Karpas-422 (cell line): ENCODE measurements at regions not wholly inside any gene's neighbourhood (a gene's known extent, or its start where the extent isn't known, plus 50 kb on each side); places are given as distances from the start of the nearest gene placed in this dataset.

ENCODE experiments used
- DNase-seq: peaks from one replicate; pipeline ENCODE4 v3.0.0-alpha.2; 2015
- H2AFZ ChIP-seq: fragments of 200-600 bp; sonication (generic); 2 replicates; pipeline ENCODE4 v1.6.1; 2014; ENCODE audit warnings: antibody characterized with exemption, low read length, mixed read lengths
- H3K27ac ChIP-seq: fragments of 200-600 bp; sonication (generic); 2 replicates; pipeline ENCODE4 v1.5.1; 2014; ENCODE audit warnings: mild to moderate bottlenecking, low read length, moderate library complexity
- H3K27me3 ChIP-seq: fragments of 200-600 bp; sonication (generic); 2 replicates; pipeline ENCODE4 v1.6.1; 2014; ENCODE audit warnings: low read length, mixed read lengths
- H3K36me3 ChIP-seq: fragments of 200-600 bp; sonication (generic); 2 replicates; pipeline ENCODE4 v1.6.1; 2014; ENCODE audit warnings: low read length, mixed read lengths; ENCODE audit not compliant: insufficient read depth
- H3K4me1 ChIP-seq: fragments of 200-600 bp; sonication (generic); 2 replicates; pipeline ENCODE4 v1.6.1; 2014; ENCODE audit warnings: mild to moderate bottlenecking, low read length, mixed read lengths
- H3K4me2 ChIP-seq: fragments of 200-600 bp; sonication (generic); 2 replicates; pipeline ENCODE4 v1.6.1; 2014; ENCODE audit warnings: low read length, low read depth, mild to moderate bottlenecking; ENCODE audit not compliant: poor library complexity, severe bottlenecking
- H3K4me3 ChIP-seq: fragments of 200-600 bp; sonication (generic); 2 replicates; pipeline ENCODE4 v1.5.1; 2014; ENCODE audit warnings: mild to moderate bottlenecking, antibody characterized with exemption, low read length, mixed read lengths
- H3K79me2 ChIP-seq: fragments of 200-600 bp; sonication (generic); 2 replicates; pipeline ENCODE4 v1.6.1; 2014; ENCODE audit warnings: mild to moderate bottlenecking, low read length, mixed read lengths
- H3K9ac ChIP-seq: fragments of 200-600 bp; sonication (generic); 2 replicates; pipeline ENCODE4 v1.6.0; 2014; ENCODE audit warnings: low read length
- H3K9me2 ChIP-seq: fragments of 200-600 bp; sonication (generic), shearing (Covaris generic); replicated peaks from 2 replicates; pipeline ENCODE4 v1.6.0; 2014; ENCODE audit warnings: mild to moderate bottlenecking, low read length, moderate library complexity; ENCODE audit not compliant: insufficient read depth
- H3K9me3 ChIP-seq: fragments of 300-700, 200-600 bp; sonication (generic); 2 replicates; pipeline ENCODE4 v1.6.1; 2014; ENCODE audit warnings: low read length, mixed read lengths
- H4K20me1 ChIP-seq: fragments of 200-600 bp; sonication (generic); 2 replicates; pipeline ENCODE4 v1.6.1; 2014; ENCODE audit warnings: mild to moderate bottlenecking, antibody characterized with exemption, low read length, low read depth; ENCODE audit not compliant: insufficient read depth

DNA sequence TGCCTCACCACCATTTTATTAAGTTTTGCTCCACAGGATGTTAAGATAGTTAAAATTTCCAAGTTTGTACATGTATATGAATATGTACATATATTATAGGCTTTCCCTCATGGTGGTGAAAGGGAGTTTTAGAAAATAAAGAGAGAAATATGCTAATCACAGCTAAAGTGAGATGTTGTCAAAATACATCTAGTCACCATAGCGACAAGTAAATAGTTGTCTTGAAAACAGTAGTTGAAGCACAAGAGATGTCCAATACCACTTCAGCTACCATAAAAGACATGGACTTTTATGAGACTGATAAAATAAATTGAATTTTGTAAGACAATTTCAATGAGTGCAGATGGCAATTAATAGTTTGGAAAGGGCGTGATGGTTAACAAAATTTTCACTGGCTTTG, 1600.0 kb downstream of the BRINP3 start:
- Histone ChIP-seq H3K36me3 (no peaks in the 10 kb centered on the region), H3K27ac (no peak overlapping the region), H2AFZ (no peak overlapping the region), H3K9me3 (peaks cover 35% of the 10 kb centered on the region), H3K9me2 (no peaks in the 10 kb centered on the region), H3K9ac (no peak overlapping the region), H3K79me2 (no peaks in the 10 kb centered on the region), H3K27me3 (no peaks in the 10 kb centered on the region), H3K4me2 (no peak overlapping the region), H3K4me3 (no peak overlapping the region), H3K4me1 (no peaks in the 10 kb centered on the region), H4K20me1 (no peaks in the 10 kb centered on the region)
- no peak for DNase-seq

DNA sequence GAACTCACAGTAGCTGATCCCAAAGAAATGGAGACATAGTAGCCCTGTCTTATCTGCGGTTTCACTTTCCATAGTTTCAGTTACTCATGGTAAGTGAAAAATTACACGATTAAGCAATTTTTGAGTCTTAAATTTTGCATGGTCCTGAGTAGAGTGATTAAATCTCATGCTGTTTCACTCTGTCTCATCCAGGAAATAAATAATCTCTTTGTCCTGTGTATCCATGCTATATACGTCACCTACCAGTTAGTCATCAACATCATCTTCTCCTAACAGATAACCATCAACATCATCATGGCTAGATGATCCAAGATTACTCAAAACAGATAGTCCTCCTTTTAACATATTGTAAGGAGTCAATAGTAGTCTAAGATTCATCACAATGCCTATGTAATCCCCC, 1589.3 kb downstream of the BRINP3 start:
- no peak overlapping the region for H3K9ac ChIP-seq
- no peaks in the 10 kb centered on the region for H3K27me3 ChIP-seq
- no peaks in the 10 kb centered on the region for H4K20me1 ChIP-seq
- peaks cover 28% of the 10 kb centered on the region for H3K9me3 ChIP-seq
- no peak for DNase-seq
- H3K79me2 ChIP-seq = no peaks in the 10 kb centered on the region
- no peak overlapping the region for H3K27ac ChIP-seq
- no peaks in the 10 kb centered on the region for H3K9me2 ChIP-seq
- no peak overlapping the region for H2AFZ ChIP-seq
- H3K4me3 ChIP-seq = no peak overlapping the region
- H3K4me1 ChIP-seq = no peaks in the 10 kb centered on the region
- no peaks in the 10 kb centered on the region for H3K36me3 ChIP-seq
- H3K4me2 ChIP-seq = no peak overlapping the region

DNA sequence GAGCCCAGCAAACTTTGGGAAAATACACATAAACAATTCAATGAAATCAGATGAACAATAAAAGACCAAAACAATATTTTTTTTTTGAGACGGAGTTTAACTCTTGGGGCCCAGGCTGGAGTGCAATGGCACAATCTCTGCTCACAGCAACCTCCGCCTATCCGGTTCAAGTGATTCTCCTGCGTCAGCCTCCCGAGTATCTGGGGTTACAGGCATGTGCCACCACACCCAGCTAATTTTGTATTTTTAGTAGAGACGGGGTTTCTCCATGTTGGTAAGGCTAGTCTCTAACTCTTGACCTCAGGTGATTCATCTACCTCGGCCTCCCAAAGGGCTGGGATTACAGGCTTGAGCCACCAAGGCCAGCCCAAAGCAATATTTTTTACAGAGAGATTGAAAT, 1588.5 kb downstream of the BRINP3 start:
- Histone ChIP-seq H3K36me3 (no peaks in the 10 kb centered on the region), H3K4me3 (no peak overlapping the region), H4K20me1 (no peaks in the 10 kb centered on the region), H3K9ac (no peak overlapping the region), H3K79me2 (no peaks in the 10 kb centered on the region), H3K4me2 (no peak overlapping the region), H3K9me2 (no peaks in the 10 kb centered on the region), H3K4me1 (no peaks in the 10 kb centered on the region), H2AFZ (no peak overlapping the region), H3K27me3 (no peaks in the 10 kb centered on the region), H3K9me3 (peaks cover 28% of the 10 kb centered on the region), H3K27ac (no peak overlapping the region)
- no peak for DNase-seq

DNA sequence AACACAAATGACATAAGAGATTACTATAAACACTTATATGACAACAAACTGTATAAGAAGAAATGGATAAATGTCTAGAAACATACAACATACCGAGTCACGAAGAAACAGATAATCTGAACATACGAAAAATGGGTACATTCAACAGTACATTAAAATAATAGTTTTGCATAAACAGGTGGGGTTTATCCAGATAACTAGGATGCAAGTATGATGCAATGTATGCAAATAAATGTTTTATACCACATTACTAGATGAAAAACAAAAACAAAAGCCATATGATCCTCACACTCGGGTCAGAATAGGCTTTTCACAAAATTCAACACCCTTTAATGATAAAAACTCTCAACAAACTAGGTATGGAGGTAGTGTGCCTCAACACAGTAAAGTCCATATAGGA, 1585.7 kb downstream of the BRINP3 start:
- H3K27ac ChIP-seq = no peak overlapping the region
- no peak overlapping the region for H3K9ac ChIP-seq
- DNase-seq = no peak
- H4K20me1 ChIP-seq = no peaks in the 10 kb centered on the region
- no peaks in the 10 kb centered on the region for H3K4me1 ChIP-seq
- H2AFZ ChIP-seq = no peak overlapping the region
- no peaks in the 10 kb centered on the region for H3K9me2 ChIP-seq
- no peaks in the 10 kb centered on the region for H3K27me3 ChIP-seq
- H3K79me2 ChIP-seq = no peaks in the 10 kb centered on the region
- no peak overlapping the region for H3K4me3 ChIP-seq
- H3K4me2 ChIP-seq = no peak overlapping the region
- H3K9me3 ChIP-seq = peaks cover 30% of the 10 kb centered on the region
- no peaks in the 10 kb centered on the region for H3K36me3 ChIP-seq

DNA sequence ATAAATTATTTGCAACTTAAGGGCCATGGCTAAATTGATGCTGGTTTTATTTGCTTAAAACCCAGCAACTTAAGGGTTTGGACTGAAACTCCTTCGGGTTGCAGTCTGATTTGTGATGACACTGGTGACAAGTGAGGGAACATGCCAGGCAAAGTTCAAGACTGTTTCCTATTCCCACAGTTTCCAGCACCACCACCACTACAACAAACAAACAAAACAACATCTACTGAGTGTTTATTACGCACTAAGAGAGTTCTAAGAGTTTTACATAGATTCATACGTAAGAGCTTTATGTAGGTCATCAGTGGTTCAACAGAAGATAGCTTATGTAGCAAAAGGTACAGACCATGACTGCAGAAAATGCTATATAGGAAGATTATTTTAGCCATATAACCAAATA, 1582.1 kb downstream of the BRINP3 start:
- H3K9ac ChIP-seq = no peak overlapping the region
- no peaks in the 10 kb centered on the region for H3K27me3 ChIP-seq
- no peak overlapping the region for H3K4me3 ChIP-seq
- no peak overlapping the region for H2AFZ ChIP-seq
- H3K4me2 ChIP-seq = no peak overlapping the region
- H3K79me2 ChIP-seq = no peaks in the 10 kb centered on the region
- no peaks in the 10 kb centered on the region for H4K20me1 ChIP-seq
- H3K27ac ChIP-seq = no peak overlapping the region
- H3K9me2 ChIP-seq = no peaks in the 10 kb centered on the region
- no peaks in the 10 kb centered on the region for H3K36me3 ChIP-seq
- no peaks in the 10 kb centered on the region for H3K4me1 ChIP-seq
- DNase-seq = no peak
- H3K9me3 ChIP-seq = peaks cover 26% of the 10 kb centered on the region

GRCh38 chr1:188903241-188903640, 1574.4 kb downstream of the BRINP3 start:
- H3K79me2 ChIP-seq = no peaks in the 10 kb centered on the region
- peaks cover 19% of the 10 kb centered on the region for H3K9me3 ChIP-seq
- no peak overlapping the region for H3K4me2 ChIP-seq
- DNase-seq = no peak
- H3K4me3 ChIP-seq = no peak overlapping the region
- H3K4me1 ChIP-seq = no peaks in the 10 kb centered on the region
- no peak overlapping the region for H2AFZ ChIP-seq
- H3K9me2 ChIP-seq = no peaks in the 10 kb centered on the region
- H4K20me1 ChIP-seq = no peaks in the 10 kb centered on the region
- no peak overlapping the region for H3K27ac ChIP-seq
- H3K27me3 ChIP-seq = no peaks in the 10 kb centered on the region
- H3K9ac ChIP-seq = no peak overlapping the region
- no peaks in the 10 kb centered on the region for H3K36me3 ChIP-seq

GRCh38 chr1:188904201-188904600, 1573.5 kb downstream of the BRINP3 start:
- Histone ChIP-seq H3K9me2 (no peaks in the 10 kb centered on the region), H3K36me3 (no peaks in the 10 kb centered on the region), H4K20me1 (no peaks in the 10 kb centered on the region), H3K27me3 (no peaks in the 10 kb centered on the region), H3K4me1 (no peaks in the 10 kb centered on the region), H2AFZ (no peak overlapping the region), H3K9me3 (peaks cover 15% of the 10 kb centered on the region), H3K9ac (no peak overlapping the region), H3K27ac (no peak overlapping the region), H3K79me2 (no peaks in the 10 kb centered on the region), H3K4me3 (no peak overlapping the region), H3K4me2 (no peak overlapping the region)
- DNase-seq = no peak

DNA sequence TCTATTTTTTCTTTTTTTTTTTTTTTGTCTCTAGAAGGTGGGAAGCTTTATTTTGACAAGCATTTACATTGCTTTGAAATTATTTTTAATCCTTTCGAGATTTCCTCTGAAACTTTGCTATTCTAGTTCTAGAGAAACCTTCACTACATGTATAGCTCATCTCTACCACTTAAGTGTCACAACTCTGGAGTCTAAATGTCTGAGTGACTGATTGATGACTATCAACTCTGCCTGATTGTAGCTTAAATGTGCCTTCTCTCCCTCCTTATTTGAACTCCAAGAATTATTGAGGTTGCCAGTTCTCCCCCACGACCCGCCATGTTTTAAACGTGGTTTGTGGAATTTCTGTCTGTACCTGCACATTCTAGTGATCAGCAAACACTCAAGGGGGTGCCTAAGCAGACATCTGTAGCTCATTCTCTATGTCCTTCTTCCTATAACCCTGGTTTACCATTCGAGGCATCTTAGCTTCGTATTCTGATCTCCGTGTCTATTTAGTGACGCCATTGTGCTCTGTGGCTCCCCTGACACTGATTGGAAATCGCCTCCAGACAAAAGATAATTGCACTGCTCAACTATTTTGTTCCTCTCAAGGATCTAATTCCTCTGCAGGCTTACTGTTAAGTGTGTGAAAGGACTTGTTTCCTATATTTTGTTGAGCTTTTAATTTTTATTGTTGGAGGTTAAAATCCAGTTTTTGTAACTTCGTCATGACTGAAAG, 1570.6 kb downstream of the BRINP3 start:
- peak overlapping the region; percentile 54 for H2AFZ ChIP-seq
- no peaks in the 10 kb centered on the region for H3K27me3 ChIP-seq
- H3K9me3 ChIP-seq = peaks cover 21% of the 10 kb centered on the region
- 0 out of 2 replicates have a peak overlapping the region, but pooled peaks have one; percentile 17 for H3K4me3 ChIP-seq
- no peaks in the 10 kb centered on the region for H3K4me1 ChIP-seq
- no peaks in the 10 kb centered on the region for H3K36me3 ChIP-seq
- H3K27ac ChIP-seq = no peak overlapping the region
- no peak overlapping the region for H3K9ac ChIP-seq
- H3K4me2 ChIP-seq = no peak overlapping the region
- DNase-seq = no peak
- H3K9me2 ChIP-seq = no peaks in the 10 kb centered on the region
- H3K79me2 ChIP-seq = no peaks in the 10 kb centered on the region
- no peaks in the 10 kb centered on the region for H4K20me1 ChIP-seq
